Effector memory CD4-positive, alpha-beta T cell (primary cell): ENCODE measurements at regions not wholly inside any gene's neighbourhood (a gene's known extent, or its start where the extent isn't known, plus 50 kb on each side); places are given as distances from the start of the nearest gene placed in this dataset.
"Not testable (repeated sequence)": the region's sequence is repeated elsewhere in the genome, so short reads cannot be mapped to it uniquely, and the experiment has no call there.

Experiments used
- DNase-seq, 3 donors: peaks; one replicate each; pipeline ENCODE4 v3.0.0-alpha.2; 2020
- H3K27ac ChIP-seq: 2 replicates; pipeline ENCODE4 v1.7.0; 2013; ENCODE audit warnings: mild to moderate bottlenecking, low read length, moderate library complexity; ENCODE audit not compliant: insufficient read depth, poor library complexity, severe bottlenecking
- H3K27me3 ChIP-seq: replicated peaks from 2 replicates; pipeline ENCODE4 v1.7.0; 2013; ENCODE audit warnings: mild to moderate bottlenecking, low read length; ENCODE audit not compliant: insufficient read depth, control insufficient read depth, poor library complexity, severe bottlenecking
- H3K36me3 ChIP-seq: 2 replicates; pipeline ENCODE4 v1.7.0; 2013; ENCODE audit warnings: mild to moderate bottlenecking, low read length, moderate library complexity; ENCODE audit not compliant: control insufficient read depth, insufficient read depth
- H3K4me1 ChIP-seq: 2 replicates; pipeline ENCODE4 v1.7.0; 2013; ENCODE audit warnings: low read length, mild to moderate bottlenecking; ENCODE audit not compliant: control insufficient read depth, insufficient read depth, poor library complexity, severe bottlenecking
- H3K4me3 ChIP-seq: 2 replicates; pipeline ENCODE4 v1.7.0; 2013; ENCODE audit warnings: low read length, low read depth, mild to moderate bottlenecking; ENCODE audit not compliant: insufficient read depth, poor library complexity, severe bottlenecking
- H3K9me3 ChIP-seq: 2 replicates; pipeline ENCODE4 v1.7.0; 2013; ENCODE audit warnings: mild to moderate bottlenecking, low read length, moderate library complexity; ENCODE audit not compliant: control insufficient read depth

GRCh38 chr13:58352100-58352499 lies 720.6 kb downstream of the PCDH17 start:
- H3K27ac ChIP-seq, H3K4me1 ChIP-seq, H3K36me3 ChIP-seq, H3K4me3 ChIP-seq, DNase-seq, H3K27me3 ChIP-seq, H3K9me3 ChIP-seq: not testable (repeated sequence)

- Histone ChIP-seq H3K4me1 (no peaks in the 10 kb centered on the region), H3K4me3 (no peak overlapping the region)
These were observed 738.4 kb downstream of the PCDH17 start for GRCh38 chr13:58369936-58370335.

GRCh38 chr13:58376349-58376748 lies 744.8 kb downstream of the PCDH17 start:
- Histone ChIP-seq H3K4me1 (no peaks in the 10 kb centered on the region), H3K36me3 (no peaks in the 10 kb centered on the region), H3K27ac (no peak overlapping the region), H3K27me3 (no peaks in the 10 kb centered on the region), H3K4me3 (no peak overlapping the region), H3K9me3 (no peaks in the 10 kb centered on the region)
- no peak for DNase-seq

More at GRCh38 chr13:58369936-58370335, 738.4 kb downstream of the PCDH17 start:
- Histone ChIP-seq H3K36me3 (no peaks in the 10 kb centered on the region), H3K27ac (no peak overlapping the region), H3K9me3 (no peaks in the 10 kb centered on the region), H3K27me3 (no peaks in the 10 kb centered on the region)
- no peak for DNase-seq

- H3K36me3 ChIP-seq = no peaks in the 10 kb centered on the region
- no peaks in the 10 kb centered on the region for H3K4me1 ChIP-seq
- H3K4me3 ChIP-seq = no peak overlapping the region
- H3K27ac ChIP-seq = no peak overlapping the region
- H3K27me3 ChIP-seq = no peaks in the 10 kb centered on the region
- no peak for DNase-seq
- H3K9me3 ChIP-seq = no peaks in the 10 kb centered on the region
These were observed 745.2 kb downstream of the PCDH17 start for GRCh38 chr13:58376775-58377174.

- Histone ChIP-seq H3K4me1 (no peaks in the 10 kb centered on the region), H3K27ac (no peak overlapping the region), H3K4me3 (no peak overlapping the region), H3K27me3 (no peaks in the 10 kb centered on the region), H3K9me3 (no peaks in the 10 kb centered on the region), H3K36me3 (no peaks in the 10 kb centered on the region)
- DNase-seq = no peak
These were observed 747.7 kb downstream of the PCDH17 start for GRCh38 chr13:58379221-58379620.

GRCh38 chr13:58385336-58385735 lies 753.8 kb downstream of the PCDH17 start:
- H3K27me3 ChIP-seq, H3K9me3 ChIP-seq, H3K4me3 ChIP-seq, H3K27ac ChIP-seq, H3K4me1 ChIP-seq, DNase-seq, H3K36me3 ChIP-seq: not testable (repeated sequence)

- Histone ChIP-seq H3K4me1 (no peaks in the 10 kb centered on the region), H3K4me3 (no peak overlapping the region), H3K9me3 (no peaks in the 10 kb centered on the region), H3K36me3 (no peaks in the 10 kb centered on the region), H3K27ac (no peak overlapping the region), H3K27me3 (no peaks in the 10 kb centered on the region)
- DNase-seq = no peak
These were observed 766.2 kb downstream of the PCDH17 start for GRCh38 chr13:58397596-58398387.

- no peak overlapping the region for H3K27ac ChIP-seq
- no peaks in the 10 kb centered on the region for H3K9me3 ChIP-seq
- no peaks in the 10 kb centered on the region for H3K36me3 ChIP-seq
- no peak overlapping the region for H3K4me3 ChIP-seq
- DNase-seq = no peak
- H3K4me1 ChIP-seq = no peaks in the 10 kb centered on the region
- no peaks in the 10 kb centered on the region for H3K27me3 ChIP-seq
These were observed 767.7 kb downstream of the PCDH17 start for GRCh38 chr13:58399263-58399662.

- no peak overlapping the region for H3K27ac ChIP-seq
- no peak overlapping the region for H3K4me3 ChIP-seq
- DNase-seq = no peak
- H3K36me3 ChIP-seq = no peaks in the 10 kb centered on the region
- H3K27me3 ChIP-seq = no peaks in the 10 kb centered on the region
- no peaks in the 10 kb centered on the region for H3K4me1 ChIP-seq
- H3K9me3 ChIP-seq = no peaks in the 10 kb centered on the region
These were observed 775.0 kb downstream of the PCDH17 start for GRCh38 chr13:58406545-58406944.

- Histone ChIP-seq H3K27ac (no peak overlapping the region), H3K4me3 (no peak overlapping the region)
- no peak for DNase-seq
These were observed 798.4 kb downstream of the PCDH17 start for GRCh38 chr13:58429917-58430316.

More at GRCh38 chr13:58429917-58430316, 798.4 kb downstream of the PCDH17 start:
- Histone ChIP-seq H3K9me3 (no peaks in the 10 kb centered on the region), H3K27me3 (no peaks in the 10 kb centered on the region), H3K36me3 (no peaks in the 10 kb centered on the region), H3K4me1 (no peaks in the 10 kb centered on the region)
